ENCODE measurements at regions not wholly inside any gene's neighbourhood (a gene's known extent, or its start where the extent isn't known, plus 50 kb on each side); places are given as distances from the start of the nearest gene placed in this dataset.
A peak's percentile ranks its signal among the peaks of the same experiment; 100 is the strongest.
"Not testable (repeated sequence)": the region's sequence is repeated elsewhere in the genome, so short reads cannot be mapped to it uniquely, and the experiment has no call there.

GRCh38 chr13:58341318-58341717, 709.8 kb downstream of the PCDH17 start:
- no peak for DNase-seq (ENCODE audit: low spot score)
- TF ChIP-seq CTCF (IDR thresholded peaks at IDR 0.05; ENCODE audit: extremely low read depth, missing control alignments), result no peak

- DNase-seq (ENCODE audit: low spot score), result no peak
- TF ChIP-seq CTCF (IDR thresholded peaks at IDR 0.05; ENCODE audit: extremely low read depth, missing control alignments), result no peak
These were observed 711.5 kb downstream of the PCDH17 start for GRCh38 chr13:58343076-58343475.

- not testable (repeated sequence) for DNase-seq (ENCODE audit: low spot score)
These were observed 720.6 kb downstream of the PCDH17 start for GRCh38 chr13:58352100-58352499.

- DNase-seq (ENCODE audit: low spot score), result no peak
- TF ChIP-seq CTCF (IDR thresholded peaks at IDR 0.05; ENCODE audit: extremely low read depth, missing control alignments), result no peak
These were observed 738.4 kb downstream of the PCDH17 start for GRCh38 chr13:58369936-58370335.

GRCh38 chr13:58376349-58376748, 744.8 kb downstream of the PCDH17 start:
- DNase-seq (ENCODE audit: low spot score), result no peak
- TF ChIP-seq CTCF (IDR thresholded peaks at IDR 0.05; ENCODE audit: extremely low read depth, missing control alignments), result no peak

GRCh38 chr13:58376775-58377174, 745.2 kb downstream of the PCDH17 start:
- TF ChIP-seq CTCF (IDR thresholded peaks at IDR 0.05; ENCODE audit: extremely low read depth, missing control alignments), result no peak

GRCh38 chr13:58379221-58379620, 747.7 kb downstream of the PCDH17 start:
- no peak for TF ChIP-seq CTCF (IDR thresholded peaks at IDR 0.05; ENCODE audit: extremely low read depth, missing control alignments)
- DNase-seq (ENCODE audit: low spot score), result no peak

More at GRCh38 chr13:58376775-58377174, 745.2 kb downstream of the PCDH17 start:
- DNase-seq (ENCODE audit: low spot score), result peak; percentile 1

- not testable (repeated sequence) for DNase-seq (ENCODE audit: low spot score)
These were observed 753.8 kb downstream of the PCDH17 start for GRCh38 chr13:58385336-58385735.
